ENCODE measurements at regions not wholly inside any gene's neighbourhood (a gene's known extent, or its start where the extent isn't known, plus 50 kb on each side); places are given as distances from the start of the nearest gene placed in this dataset.

GRCh38 chr7:33781796-33782195 lies 123.5 kb upstream of the BMPER start:
- TF ChIP-seq POLR2AphosphoS5 (IDR thresholded peaks at IDR 0.05) (no peak), EP300 (IDR thresholded peaks at IDR 0.05) (no peak)
- TF ChIP-seq, protein P1, sequence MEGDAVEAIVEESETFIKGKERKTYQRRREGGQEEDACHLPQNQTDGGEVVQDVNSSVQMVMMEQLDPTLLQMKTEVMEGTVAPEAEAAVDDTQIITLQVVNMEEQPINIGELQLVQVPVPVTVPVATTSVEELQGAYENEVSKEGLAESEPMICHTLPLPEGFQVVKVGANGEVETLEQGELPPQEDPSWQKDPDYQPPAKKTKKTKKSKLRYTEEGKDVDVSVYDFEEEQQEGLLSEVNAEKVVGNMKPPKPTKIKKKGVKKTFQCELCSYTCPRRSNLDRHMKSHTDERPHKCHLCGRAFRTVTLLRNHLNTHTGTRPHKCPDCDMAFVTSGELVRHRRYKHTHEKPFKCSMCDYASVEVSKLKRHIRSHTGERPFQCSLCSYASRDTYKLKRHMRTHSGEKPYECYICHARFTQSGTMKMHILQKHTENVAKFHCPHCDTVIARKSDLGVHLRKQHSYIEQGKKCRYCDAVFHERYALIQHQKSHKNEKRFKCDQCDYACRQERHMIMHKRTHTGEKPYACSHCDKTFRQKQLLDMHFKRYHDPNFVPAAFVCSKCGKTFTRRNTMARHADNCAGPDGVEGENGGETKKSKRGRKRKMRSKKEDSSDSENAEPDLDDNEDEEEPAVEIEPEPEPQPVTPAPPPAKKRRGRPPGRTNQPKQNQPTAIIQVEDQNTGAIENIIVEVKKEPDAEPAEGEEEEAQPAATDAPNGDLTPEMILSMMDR (IDR thresholded peaks at IDR 0.05), result no peak

Measured in suprapubic skin (tissue), 4 donors.